HG02798 (cell line): ENCODE measurements at regions not wholly inside any gene's neighbourhood (a gene's known extent, or its start where the extent isn't known, plus 50 kb on each side); places are given as distances from the start of the nearest gene placed in this dataset.
A peak's percentile ranks its signal among the peaks of the same experiment; 100 is the strongest.
"Not testable (repeated sequence)": the region's sequence is repeated elsewhere in the genome, so short reads cannot be mapped to it uniquely, and the experiment has no call there.

ENCODE experiments used
- ATAC-seq: cut with Tn5 transposase; IDR thresholded peaks from one replicate; pipeline ENCODE4 v1.9.1; 2021; ENCODE audit warnings: mild to moderate bottlenecking; ENCODE audit not compliant: unreplicated experiment, poor library complexity

DNA sequence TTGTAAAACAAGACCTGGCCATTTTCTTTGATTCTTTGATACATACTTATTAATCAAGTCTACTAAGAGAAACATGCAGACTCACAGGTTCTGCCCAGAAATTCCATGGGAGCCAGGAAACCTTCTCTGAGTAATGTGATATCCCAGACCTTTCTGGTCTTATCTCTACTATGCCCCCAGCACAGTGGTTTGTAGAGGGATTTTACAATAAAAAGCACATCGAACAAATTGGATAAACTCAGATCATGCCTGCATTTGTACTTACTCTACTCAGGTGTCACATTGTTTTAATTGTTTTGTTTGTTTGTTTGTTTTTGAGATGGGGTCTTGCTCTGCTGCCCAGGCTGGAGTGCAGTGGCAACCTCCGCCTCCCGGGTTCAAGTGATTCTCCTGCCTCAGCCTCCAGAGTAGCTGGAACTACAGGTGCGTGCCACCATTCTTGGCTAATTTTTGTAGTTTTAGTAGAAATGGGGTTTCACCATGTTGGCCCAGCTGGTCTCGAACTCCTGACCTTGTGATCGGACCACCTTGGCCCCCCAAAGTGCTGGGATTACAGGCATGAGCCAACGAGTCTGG is 179.5 kb downstream of the ZNF608 start:
- ATAC-seq: no peak

DNA sequence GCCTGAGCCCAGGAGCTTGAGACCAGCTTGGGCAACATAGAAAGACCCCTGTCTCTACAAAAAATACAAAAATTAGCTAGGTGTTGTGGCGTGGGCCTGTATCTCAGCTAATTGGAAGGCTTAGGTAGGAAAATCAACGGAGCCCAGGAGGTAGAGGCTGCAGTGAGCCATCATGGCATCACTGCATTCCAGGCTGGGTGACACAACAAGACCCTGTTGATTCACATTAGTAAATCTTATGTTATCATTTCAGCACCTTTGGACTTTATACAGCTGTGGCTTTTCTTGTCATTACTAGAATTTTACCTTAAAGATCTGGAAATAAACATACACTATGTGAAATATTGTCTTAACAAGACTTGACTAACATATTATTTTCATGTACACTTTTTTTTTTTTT is 185.0 kb downstream of the ZNF608 start:
- no peak for ATAC-seq

DNA sequence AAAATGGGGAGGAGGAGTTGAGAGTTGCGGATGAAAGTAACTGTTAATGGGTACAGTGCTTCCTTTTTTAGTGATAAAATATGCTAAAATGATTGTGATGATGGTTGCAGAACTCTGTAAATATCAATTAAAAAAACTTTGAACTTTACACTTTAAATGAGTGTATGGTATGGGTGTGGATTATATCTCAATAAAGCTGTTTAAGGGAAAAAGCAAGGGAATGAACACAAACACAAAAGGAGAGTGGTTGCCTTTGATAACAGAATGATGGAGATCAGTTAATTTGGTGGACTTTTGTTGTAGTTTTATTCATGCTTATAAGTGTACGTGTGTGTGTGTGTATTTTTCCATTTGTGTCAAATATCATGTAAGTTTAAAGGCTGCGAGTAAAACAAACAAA is 186.1 kb downstream of the ZNF608 start:
- ATAC-seq: no peak

DNA sequence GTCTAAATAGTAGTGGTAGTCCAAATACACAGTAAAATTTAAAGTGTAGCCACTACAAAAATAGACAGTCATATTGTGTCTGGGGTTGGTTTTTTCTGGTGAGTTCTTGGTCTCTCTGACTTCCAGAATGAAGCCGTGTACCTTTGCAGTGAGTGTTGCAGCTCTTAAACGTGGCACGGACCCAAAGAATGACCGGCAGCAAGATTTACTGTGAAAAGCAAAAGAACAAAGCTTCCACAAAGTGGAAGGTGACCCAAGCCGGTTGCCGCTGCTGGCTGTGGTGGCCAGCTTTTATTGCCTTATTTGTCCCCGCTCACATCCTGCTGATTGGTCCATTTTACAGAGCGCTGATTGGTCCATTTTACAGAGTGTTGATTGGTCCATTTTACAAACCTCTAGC is 188.7 kb downstream of the ZNF608 start:
- no peak for ATAC-seq

DNA sequence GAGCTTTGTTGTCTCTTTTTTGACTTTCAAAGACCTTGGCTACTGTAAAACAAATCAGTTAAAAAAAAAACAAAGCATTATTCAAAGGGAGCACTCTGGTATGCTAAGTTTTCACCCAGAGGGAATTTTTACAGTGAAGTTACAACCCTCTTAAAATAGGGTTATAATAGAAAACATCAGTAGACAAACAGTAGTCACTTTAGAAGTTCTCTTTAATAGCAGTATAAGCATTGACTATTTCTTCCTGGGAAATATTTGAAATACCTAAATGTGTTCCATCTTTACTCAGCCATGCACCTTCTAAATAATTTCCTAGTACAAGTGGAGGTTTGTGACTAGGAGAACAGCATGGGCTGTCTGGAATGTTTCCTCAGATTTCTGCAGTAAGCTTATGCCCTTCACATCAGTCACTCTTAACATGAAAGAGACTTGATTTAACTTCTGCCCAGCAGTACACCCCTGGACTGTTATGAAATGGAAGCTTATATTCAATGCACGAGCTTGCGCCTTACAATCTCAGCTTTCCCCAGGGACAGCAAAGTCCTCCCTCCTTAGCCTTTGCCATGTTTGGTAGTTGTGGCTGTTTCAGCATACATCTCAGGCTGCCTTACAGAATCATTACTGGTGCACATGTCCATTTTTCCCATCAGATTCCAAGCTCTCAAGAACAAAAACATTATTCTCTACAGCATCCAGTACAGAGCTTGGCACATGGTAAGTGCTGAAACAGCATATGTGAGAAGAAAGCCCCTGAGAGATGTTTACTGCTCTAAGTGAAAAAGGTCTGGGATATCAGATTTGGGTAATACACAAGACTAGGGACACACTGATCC is 191.5 kb downstream of the ZNF608 start:
- ATAC-seq: no peak

DNA sequence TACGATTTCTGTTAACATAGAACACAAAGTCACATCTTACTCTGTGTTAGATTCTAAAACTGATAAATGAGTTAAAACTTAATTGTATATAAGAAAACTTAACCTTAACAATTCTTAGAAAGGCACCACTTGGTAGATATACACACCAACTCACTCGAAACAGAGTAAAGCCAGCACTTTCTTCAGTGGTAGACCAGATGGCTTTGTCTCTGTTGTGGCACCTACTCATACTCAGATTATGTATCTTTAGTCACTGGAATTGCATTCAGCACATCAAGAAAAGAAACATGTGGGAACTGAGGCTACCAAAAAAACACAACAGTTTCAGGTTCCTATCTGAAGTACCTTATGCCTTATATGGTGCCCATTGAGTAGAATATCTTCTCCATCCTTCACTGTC is 192.5 kb downstream of the ZNF608 start:
- ATAC-seq: no peak

DNA sequence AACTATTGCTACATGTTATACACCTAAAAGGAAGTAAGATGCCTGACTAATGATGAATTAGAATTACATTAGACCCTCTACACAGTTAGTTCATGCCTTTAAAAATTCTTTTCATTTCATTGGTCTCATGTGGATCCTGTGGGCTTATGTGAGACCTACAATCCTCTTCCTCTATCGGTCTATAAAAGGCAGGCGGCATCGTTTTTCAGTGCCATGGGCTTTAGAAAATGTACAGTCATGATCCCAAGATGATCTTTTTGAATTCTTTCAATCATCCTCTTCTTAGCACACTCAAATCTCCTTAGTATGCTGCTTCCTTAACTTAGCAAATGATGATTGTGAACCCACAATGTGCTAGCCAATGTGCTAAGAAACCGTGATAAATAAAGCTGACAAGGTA is 193.9 kb downstream of the ZNF608 start:
- no peak for ATAC-seq

DNA sequence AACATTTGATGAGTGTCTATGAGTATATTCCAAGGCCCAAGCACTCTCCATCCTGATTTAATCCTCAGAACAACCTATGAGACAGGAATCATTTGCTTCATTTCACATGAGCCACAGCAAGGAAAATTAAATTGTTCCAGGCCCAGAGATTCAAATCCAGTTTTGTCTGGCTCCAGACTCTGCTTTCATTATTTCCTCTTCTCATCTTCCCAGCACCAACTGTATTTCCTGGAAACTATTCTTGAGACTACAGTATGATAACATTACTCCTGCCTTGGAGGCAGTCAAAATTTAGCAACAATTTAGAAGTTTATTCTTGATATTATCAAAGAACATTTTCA is 194.5 kb downstream of the ZNF608 start:
- ATAC-seq: no peak

DNA sequence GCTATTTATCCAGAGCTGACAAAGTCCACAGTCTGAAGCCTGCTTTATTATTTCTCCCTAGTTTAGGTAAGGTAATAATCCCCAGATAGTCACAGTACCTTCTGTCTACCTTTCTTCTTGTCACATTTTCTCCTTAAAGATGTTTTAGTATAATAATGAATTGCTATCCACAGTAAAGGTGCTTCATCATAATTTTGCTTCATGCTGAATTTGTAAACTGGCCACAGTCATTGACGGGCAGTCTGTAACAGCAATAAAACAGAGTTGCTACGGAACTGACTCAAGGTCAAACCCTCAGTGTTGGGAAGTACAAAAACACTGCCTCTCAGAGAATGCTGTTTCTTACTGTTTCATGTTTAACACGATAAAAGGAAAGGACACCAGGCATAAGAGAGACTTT is 195.7 kb downstream of the ZNF608 start:
- no peak for ATAC-seq

DNA sequence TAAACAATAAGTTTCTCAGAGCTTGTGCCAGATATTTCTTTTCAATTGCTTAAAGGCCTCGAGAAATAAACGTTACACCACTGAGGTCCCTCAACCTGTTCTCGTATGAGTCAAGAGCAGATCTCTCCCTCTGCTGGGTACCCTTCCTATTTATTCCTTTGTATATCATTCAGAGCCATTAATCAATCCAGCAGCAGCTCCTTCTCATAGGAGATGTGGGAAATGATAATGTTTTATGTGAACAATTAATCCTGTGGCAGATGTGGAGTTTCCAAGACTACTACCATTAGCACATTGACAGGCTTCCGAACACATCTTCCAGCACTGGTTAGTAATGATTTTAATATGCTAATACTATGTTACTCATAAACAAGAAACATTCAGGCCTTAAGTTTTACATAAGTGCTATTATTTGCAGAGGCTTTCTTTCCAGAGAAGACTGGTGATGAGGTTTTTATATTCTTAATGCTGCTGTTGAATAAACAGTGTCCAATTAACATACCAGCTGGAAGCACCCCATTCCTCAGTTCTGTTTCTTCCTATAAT is 196.5 kb downstream of the ZNF608 start:
- no peak for ATAC-seq

DNA sequence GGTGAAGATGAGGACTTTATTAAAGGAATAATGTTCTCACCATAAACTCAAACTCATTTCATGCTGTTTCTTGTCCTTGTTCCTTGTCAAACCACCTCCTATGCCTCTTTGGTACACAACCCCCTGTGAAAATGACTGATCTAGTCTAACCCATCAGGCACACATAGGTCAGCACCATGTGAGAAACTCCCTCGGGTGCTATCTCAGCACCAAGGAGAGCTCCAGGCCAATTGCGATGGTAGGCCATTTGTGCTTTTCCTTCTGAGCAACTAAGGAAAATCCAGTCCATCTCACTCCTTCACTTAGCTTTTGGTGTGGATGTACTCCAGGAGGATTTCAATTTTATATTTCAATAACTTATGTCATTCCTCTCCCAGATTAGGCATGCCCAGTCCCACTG is 199.8 kb downstream of the ZNF608 start:
- ATAC-seq: no peak

DNA sequence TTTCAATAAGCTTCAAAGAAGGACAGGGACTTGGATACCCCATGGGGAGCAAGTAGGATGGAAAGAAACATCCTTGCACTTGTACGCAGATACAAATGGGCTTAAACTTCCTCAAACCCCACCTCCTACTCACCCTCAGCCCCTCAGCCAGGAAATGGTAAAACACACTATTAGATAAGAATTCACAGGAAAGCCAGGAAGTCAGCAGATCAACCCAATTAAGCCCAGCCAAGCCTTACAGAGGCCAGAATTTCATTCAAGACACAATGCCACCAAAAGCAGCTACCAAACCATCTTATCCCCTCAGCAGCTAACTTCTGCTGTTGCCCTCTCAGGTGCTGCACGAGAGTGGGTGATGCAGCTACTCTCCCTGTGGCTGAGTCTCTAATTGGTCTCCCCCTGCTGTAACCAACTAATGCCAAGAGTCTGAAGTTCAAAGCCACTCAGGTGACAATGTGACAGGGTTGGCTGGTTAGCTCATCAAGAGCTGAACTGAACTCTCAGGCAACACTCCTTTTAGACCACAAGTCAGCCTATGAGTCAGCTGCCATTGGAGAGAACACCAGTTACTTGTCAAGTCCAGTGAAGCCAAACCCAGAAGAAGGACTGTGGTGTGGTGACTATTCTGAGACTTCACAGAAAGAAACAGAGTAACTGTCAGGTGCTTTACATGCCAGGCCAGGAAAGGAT is 201.9 kb downstream of the ZNF608 start:
- peak; percentile 95 for ATAC-seq

DNA sequence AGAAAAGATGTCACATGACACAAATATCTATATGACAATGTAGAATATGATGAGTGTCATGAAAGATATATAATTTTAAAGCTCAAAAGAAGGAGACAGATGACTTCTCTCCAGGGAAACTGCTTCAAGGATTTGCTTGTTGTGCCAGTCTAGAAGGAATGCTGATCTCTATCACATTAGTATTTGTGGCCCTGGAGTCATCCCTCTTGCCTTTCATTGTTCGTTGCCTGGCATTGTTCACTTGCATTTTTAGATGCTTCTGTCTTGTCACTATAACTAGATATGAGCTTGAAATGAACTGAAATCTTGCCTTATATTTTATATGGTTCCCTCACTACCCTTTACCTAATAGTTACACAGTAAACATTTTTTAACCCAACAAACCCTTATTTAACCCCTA is 207.5 kb downstream of the ZNF608 start:
- ATAC-seq: no peak

DNA sequence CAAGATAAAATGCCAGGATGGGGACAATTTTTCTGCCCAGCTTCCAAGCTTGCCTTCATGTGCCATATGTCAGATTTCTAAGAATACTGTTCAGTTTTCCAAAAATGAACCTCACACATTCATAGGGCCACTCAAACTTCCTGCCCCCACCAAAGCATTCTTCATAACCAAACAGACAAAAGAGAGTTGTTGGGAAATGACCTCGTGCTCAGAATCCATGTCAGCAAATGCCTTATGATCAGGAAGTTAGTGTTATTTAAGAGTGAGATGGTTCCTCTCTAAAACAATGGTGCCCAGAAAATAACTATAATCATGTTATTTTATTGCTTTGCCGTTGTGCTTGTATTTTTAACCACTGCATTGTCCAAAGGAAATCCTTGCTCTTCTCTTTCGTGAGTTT is 208.2 kb downstream of the ZNF608 start:
- no peak for ATAC-seq

DNA sequence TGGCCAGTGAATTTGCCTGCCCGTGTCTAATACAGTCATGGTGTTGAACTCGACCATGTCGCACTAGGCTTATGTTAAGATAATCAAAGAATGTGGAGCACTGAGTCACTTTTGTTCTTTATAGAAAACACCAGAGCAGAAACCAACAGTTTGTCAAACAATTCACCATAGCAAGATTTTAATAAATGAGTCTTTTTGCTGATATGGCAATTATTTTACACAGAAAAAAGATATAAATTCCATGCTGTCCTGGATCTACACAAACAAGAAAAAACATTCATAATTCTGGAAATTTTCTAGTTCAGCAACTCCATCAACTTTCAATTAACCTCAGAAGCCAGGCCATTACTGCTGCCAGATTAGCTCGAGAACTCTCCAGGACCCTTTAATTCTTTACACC is 208.9 kb downstream of the ZNF608 start:
- no peak for ATAC-seq

DNA sequence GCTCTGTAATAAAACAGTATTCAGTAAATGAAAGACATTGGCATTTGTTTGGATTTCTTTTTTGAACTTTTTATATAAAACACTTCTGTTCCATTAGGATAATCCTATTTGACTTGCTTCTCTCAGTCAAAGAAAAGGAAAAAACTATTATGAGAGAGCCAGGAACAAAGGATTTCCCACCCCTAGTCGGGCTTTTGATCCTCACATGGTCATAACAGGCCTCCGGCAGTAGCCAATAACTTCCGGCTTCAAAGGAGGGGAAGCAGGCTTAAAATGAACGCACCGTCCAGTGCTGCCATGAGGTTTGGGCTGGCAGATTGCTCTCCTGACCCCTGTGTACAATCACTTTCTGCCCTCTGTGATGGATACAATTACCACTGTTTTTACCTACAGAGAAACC is 209.3 kb downstream of the ZNF608 start:
- no peak for ATAC-seq

DNA sequence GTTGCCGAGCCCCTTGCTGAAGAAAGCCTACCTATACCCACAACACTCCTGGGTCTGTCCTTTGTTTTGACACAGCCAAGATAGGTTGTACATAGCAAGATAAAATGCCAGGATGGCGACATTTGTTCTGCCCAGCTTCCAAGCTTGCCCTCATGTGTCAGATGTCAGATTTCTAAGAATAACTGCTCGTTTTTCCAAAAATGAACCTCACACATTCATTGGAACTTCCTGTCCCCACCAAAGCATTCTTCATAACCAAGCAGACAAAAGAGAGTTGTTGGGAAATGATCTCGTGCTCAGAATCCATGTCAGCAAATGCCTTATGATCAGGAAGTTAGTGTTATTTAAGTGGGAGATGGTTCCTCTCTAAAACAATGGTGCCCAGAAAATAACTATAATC is 210.1 kb downstream of the ZNF608 start:
- ATAC-seq: no peak

DNA sequence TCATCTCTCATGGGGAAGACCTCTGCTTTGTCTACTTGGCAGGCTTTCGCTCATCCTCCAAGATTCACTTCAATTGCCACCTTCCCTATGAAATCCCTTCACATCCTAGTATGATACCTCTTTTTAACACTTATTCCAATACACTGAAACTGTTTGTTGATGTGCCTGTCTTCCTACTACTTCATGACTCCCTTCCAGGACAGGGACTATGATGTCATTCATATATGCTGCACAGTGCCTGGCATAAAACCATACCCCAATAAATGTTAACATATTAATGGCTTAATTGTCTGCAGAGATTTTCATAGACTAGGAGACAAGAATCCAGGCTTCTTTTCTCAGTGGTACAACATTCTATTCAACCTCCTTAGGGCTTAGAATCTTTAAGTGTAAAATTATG is 215.5 kb downstream of the ZNF608 start:
- no peak for ATAC-seq

DNA sequence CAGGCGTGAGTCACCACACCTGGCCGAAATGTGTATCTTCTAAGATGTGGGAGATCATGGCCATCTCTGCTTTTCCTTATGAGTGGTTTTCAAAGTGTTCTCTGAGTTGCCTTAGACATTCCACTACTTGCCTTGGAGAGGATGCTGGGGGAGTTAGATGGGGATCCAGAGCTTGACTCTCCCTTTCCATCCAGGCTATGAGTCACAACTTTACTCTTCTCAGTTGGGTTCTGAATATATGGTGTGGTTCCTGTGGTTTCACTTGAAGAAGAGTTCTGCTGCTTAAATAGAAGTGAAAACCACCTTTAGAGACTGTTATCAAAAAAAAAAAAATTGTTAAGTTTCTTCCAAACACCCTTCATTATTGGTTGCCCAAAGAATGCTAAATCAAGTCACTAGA is 217.6 kb downstream of the ZNF608 start:
- peak; percentile 57 for ATAC-seq

DNA sequence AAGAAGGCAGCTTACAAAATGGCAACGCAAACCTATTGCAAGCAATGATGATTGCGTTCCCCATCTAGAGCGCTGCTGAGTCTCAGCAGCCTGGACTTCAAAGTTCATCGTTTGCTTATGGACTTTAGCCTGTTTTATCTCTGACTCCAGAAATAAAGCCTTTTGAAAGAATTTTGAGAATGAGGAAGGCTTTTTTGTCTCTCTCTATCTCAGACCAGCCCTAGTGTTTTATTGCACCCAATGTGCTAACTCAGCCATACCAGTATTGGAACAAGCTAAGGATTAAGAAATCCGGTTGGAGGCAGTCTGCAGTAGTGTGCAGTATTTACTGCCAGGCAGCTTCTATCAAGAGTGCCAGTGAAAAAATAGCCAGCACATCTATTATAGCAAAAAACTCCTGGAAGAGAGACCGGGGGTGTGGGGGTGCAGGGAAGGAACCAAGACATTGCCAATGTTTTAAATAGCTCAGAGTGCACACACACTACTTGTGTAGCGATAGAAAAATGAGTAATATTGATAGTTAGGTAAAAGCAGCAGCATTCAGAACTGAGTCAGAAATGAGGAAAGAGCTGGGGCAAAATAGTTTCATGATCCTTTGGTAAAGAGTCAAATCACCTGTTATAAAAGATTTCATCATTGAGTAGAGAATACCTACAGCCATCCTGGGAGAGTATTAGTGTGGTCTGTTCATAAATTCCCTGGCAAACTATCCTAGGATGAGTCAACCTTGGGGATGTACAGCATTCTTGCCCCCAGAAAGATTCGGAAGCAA is 219.0 kb downstream of the ZNF608 start:
- ATAC-seq: no peak

DNA sequence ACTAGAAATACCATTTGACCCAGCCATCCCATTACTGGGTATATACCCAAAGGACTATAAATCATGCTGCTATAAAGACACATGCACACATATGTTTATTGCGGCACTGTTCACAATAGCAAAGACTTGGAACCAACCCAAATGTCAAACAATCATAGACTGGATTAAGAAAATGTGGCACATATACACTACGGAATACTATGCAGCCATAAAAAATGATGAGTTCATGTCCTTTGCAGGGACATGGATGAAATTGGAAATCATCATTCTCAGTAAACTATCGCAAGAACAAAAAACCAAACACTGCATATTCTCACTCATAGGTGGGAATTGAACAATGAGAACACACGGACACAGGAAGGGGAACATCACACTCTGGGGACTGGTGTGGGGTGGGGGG is 220.4 kb downstream of the ZNF608 start:
- not testable (repeated sequence) for ATAC-seq
